ENCODE measurements at regions not wholly inside any gene's neighbourhood (a gene's known extent, or its start where the extent isn't known, plus 50 kb on each side); places are given as distances from the start of the nearest gene placed in this dataset.

DNA sequence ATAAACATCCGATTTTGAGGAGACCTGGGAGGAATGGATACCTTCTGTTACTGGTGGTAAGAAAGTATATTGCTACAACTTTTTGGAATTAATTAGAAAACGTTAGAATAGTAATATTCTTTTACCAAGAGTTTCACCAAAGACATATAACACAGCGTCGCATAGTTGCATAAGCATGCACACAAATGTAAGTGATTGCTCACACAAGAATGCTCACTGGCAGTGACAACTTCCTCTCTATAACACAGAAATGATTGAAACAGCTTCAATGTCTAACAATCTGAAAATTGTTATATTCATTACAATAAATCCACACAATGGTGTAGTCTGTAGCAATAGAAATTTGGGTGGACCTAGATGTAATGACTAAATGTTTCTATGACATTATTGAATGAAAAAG lies 998.6 kb downstream of the TTLL7 start:
- no peak overlapping the region for H3K27ac ChIP-seq (ENCODE audit: low read depth, low read length, poor library complexity, severe bottlenecking)
- no peaks in the 10 kb centered on the region for H3K4me1 ChIP-seq (ENCODE audit: insufficient read depth, low read length, poor library complexity, severe bottlenecking)
- TF ChIP-seq, protein P1, sequence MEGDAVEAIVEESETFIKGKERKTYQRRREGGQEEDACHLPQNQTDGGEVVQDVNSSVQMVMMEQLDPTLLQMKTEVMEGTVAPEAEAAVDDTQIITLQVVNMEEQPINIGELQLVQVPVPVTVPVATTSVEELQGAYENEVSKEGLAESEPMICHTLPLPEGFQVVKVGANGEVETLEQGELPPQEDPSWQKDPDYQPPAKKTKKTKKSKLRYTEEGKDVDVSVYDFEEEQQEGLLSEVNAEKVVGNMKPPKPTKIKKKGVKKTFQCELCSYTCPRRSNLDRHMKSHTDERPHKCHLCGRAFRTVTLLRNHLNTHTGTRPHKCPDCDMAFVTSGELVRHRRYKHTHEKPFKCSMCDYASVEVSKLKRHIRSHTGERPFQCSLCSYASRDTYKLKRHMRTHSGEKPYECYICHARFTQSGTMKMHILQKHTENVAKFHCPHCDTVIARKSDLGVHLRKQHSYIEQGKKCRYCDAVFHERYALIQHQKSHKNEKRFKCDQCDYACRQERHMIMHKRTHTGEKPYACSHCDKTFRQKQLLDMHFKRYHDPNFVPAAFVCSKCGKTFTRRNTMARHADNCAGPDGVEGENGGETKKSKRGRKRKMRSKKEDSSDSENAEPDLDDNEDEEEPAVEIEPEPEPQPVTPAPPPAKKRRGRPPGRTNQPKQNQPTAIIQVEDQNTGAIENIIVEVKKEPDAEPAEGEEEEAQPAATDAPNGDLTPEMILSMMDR (conservative IDR thresholded peaks at IDR 0.05; ENCODE audit: low read depth, low read length): no peak
- no peak for TF ChIP-seq EZH2 (IDR thresholded peaks at IDR 0.05; ENCODE audit: borderline replicate concordance, low read depth, low read length, poor library complexity, severe bottlenecking)
- H3K4me3 ChIP-seq (ENCODE audit: low read depth, low read length, poor library complexity, severe bottlenecking): no peak overlapping the region
- DNase-seq (ENCODE audit: low spot score): no peak
- CTCF ChIA-PET: no interaction called here
- no TSS peak for BruUV-seq (replicated peaks)
- no peaks in the 10 kb centered on the region for H3K36me3 ChIP-seq (ENCODE audit: insufficient read depth, low read length, poor library complexity, severe bottlenecking)
- intact Hi-C loops (cut with micrococcal nuclease; ENCODE audit: unreplicated experiment): no loop called here
- POLR2A ChIA-PET (ENCODE audit: low non-redundant PET): no interaction called here
- H3K27me3 ChIP-seq (replicated peaks; ENCODE audit: insufficient read depth, low read depth, low read length, poor library complexity): peaks cover 18% of the 10 kb centered on the region
- no peaks in the 10 kb centered on the region for H3K9me3 ChIP-seq (ENCODE audit: low read depth, low read length, poor library complexity, severe bottlenecking)

DNA sequence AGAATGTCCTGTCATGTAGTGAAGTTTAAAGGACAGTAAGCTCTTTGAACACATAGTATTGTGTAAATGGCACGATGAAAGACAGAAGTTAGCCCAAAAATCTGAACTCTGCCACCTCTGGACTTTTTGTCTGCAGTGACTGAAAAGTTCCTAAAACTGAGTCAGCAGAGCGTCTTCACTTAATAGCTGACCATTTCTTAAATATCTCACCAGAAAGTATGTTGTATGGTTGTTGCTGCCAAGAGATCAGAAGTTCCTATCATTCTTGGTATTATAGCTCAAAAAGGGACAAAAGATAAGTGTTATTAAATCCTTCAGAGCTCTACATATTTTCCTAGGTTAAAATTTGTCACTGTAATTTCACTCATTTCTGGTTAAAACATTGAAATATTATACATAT lies 1003.0 kb downstream of the TTLL7 start:
- BruUV-seq (replicated peaks): no TSS peak
- Histone ChIP-seq H3K27ac (ENCODE audit: low read depth, low read length, poor library complexity, severe bottlenecking) (no peak overlapping the region), H3K27me3 (replicated peaks; ENCODE audit: insufficient read depth, low read depth, low read length, poor library complexity) (peaks cover 7% of the 10 kb centered on the region), H3K4me1 (ENCODE audit: insufficient read depth, low read length, poor library complexity, severe bottlenecking) (no peaks in the 10 kb centered on the region), H3K36me3 (ENCODE audit: insufficient read depth, low read length, poor library complexity, severe bottlenecking) (no peaks in the 10 kb centered on the region), H3K9me3 (ENCODE audit: low read depth, low read length, poor library complexity, severe bottlenecking) (no peaks in the 10 kb centered on the region), H3K4me3 (ENCODE audit: low read depth, low read length, poor library complexity, severe bottlenecking) (no peak overlapping the region)
- ChIA-PET CTCF (no interaction called here), POLR2A (ENCODE audit: low non-redundant PET) (no interaction called here)
- intact Hi-C loops (cut with micrococcal nuclease; ENCODE audit: unreplicated experiment): no loop called here
- no peak for TF ChIP-seq EZH2 (IDR thresholded peaks at IDR 0.05; ENCODE audit: borderline replicate concordance, low read depth, low read length, poor library complexity, severe bottlenecking)
- TF ChIP-seq, protein P1 (conservative IDR thresholded peaks at IDR 0.05; ENCODE audit: low read depth, low read length): no peak
- DNase-seq (ENCODE audit: low spot score): no peak

DNA sequence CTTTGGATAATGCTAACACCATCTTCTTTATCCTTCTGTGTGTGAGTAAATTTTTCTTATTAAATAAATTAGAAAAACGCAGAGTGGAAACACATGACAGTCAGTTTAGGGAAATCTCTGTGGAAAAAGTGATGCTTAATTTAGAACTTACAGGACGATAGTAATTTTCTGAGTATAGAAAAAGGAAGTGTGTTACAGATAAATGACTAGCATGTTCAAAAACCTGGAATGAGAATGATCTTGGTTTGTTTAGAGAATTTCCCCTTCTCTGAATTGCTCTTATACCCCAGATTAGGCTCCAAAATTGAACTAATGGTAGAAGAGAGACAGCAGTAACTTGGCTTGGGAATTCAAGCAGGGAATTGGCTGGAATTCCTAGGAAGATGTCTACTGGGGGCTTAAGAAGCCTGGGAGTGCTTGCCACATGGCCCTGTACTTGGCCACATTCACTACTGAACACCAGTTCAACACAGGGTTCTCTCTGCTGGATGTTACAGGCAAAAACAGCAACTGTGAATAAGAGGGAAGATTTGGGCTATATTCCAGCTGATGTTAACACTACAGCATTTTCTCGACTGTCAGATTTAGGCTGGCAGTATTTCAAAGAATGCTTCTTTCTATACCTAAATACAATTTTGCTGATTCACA lies 1004.2 kb downstream of the TTLL7 start:
- BruUV-seq (replicated peaks): no TSS peak
- Histone ChIP-seq H3K9me3 (ENCODE audit: low read depth, low read length, poor library complexity, severe bottlenecking) (no peaks in the 10 kb centered on the region), H3K4me3 (ENCODE audit: low read depth, low read length, poor library complexity, severe bottlenecking) (no peak overlapping the region), H3K27me3 (replicated peaks; ENCODE audit: insufficient read depth, low read depth, low read length, poor library complexity) (peaks cover 7% of the 10 kb centered on the region), H3K27ac (ENCODE audit: low read depth, low read length, poor library complexity, severe bottlenecking) (no peak overlapping the region), H3K4me1 (ENCODE audit: insufficient read depth, low read length, poor library complexity, severe bottlenecking) (no peaks in the 10 kb centered on the region), H3K36me3 (ENCODE audit: insufficient read depth, low read length, poor library complexity, severe bottlenecking) (no peaks in the 10 kb centered on the region)
- intact Hi-C loops (cut with micrococcal nuclease; ENCODE audit: unreplicated experiment): no loop called here
- no peak for TF ChIP-seq EZH2 (IDR thresholded peaks at IDR 0.05; ENCODE audit: borderline replicate concordance, low read depth, low read length, poor library complexity, severe bottlenecking)
- TF ChIP-seq, protein P1 (conservative IDR thresholded peaks at IDR 0.05; ENCODE audit: low read depth, low read length): no peak
- no peak for DNase-seq (ENCODE audit: low spot score)
- ChIA-PET POLR2A (ENCODE audit: low non-redundant PET) (no interaction called here), CTCF (no interaction called here)

Data from A673 (cell line).